ENCODE measurements at regions not wholly inside any gene's neighbourhood (a gene's known extent, or its start where the extent isn't known, plus 50 kb on each side); places are given as distances from the start of the nearest gene placed in this dataset.

DNA sequence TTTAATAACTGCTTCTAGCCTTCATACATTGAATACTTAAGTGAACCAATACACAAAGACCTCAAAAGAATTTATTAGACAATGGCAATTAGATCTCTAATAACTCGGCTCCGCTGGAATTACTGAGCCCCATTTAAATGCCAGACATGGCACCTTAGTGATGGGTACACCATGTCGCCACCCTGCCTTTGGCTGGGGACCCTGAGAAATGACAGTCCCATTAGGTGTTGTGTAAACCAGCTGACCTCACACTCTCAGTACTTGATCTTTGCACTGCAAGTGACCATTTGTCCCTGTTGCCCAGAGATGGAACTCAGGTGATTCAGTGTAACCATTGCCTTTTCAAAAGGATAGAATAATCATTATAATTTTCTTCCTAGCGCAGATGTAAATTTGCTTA lies 144.6 kb upstream of the SMARCAD1 start:
- TF ChIP-seq, protein P1, sequence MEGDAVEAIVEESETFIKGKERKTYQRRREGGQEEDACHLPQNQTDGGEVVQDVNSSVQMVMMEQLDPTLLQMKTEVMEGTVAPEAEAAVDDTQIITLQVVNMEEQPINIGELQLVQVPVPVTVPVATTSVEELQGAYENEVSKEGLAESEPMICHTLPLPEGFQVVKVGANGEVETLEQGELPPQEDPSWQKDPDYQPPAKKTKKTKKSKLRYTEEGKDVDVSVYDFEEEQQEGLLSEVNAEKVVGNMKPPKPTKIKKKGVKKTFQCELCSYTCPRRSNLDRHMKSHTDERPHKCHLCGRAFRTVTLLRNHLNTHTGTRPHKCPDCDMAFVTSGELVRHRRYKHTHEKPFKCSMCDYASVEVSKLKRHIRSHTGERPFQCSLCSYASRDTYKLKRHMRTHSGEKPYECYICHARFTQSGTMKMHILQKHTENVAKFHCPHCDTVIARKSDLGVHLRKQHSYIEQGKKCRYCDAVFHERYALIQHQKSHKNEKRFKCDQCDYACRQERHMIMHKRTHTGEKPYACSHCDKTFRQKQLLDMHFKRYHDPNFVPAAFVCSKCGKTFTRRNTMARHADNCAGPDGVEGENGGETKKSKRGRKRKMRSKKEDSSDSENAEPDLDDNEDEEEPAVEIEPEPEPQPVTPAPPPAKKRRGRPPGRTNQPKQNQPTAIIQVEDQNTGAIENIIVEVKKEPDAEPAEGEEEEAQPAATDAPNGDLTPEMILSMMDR (IDR thresholded peaks at IDR 0.05), result no peak
- TF ChIP-seq POLR2A (IDR thresholded peaks at IDR 0.05), result no peak
- TF ChIP-seq POLR2AphosphoS5 (IDR thresholded peaks at IDR 0.05), result no peak
- TF ChIP-seq EP300 (IDR thresholded peaks at IDR 0.05), result no peak

Measured in suprapubic skin (tissue), 4 donors.